D721Med (cell line): ENCODE measurements at regions not wholly inside any gene's neighbourhood (a gene's known extent, or its start where the extent isn't known, plus 50 kb on each side); places are given as distances from the start of the nearest gene placed in this dataset.

Experiments used
- DNase-seq: peaks from one replicate; pipeline ENCODE4 v3.0.0; 2011; ENCODE audit warnings: low spot score; ENCODE audit not compliant: insufficient read length
- FAIRE-seq: peaks from 2 replicates; lab custom pipeline; 2011; peaks lifted over from hg19 to GRCh38; lab: Jason Lieb, UNC
- CTCF ChIP-seq: IDR thresholded peaks from 2 replicates; pipeline ENCODE4 v1.5.1; 2012; ENCODE audit warnings: mild to moderate bottlenecking, control low read depth; ENCODE audit not compliant: insufficient read depth; ENCODE audit errors: missing control alignments

DNA sequence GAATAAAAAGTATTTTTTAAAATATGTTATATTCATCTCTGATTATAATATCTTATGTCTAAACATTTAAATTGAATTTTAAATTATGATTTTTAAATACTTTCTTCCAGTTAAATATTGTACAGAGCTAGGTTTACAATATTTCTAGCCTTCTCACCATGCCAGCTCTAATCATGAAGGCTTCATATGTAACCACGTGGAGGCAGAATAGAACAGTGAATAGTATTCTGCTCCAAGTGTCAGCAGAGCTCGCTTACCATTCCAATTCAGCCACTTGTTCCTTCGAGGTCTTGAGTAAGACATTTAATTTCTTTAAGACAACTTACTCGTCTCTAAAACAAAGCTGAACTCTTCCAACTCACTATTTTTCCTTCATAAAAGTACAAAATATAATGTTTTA, 871.8 kb downstream of the SUCLG1 start:
- TF ChIP-seq CTCF, result peak; percentile 27
- FAIRE-seq (no peak), DNase-seq (no peak)

GRCh38 chr2:83585250-83585649, 873.8 kb downstream of the SUCLG1 start:
- FAIRE-seq (no peak), DNase-seq (no peak)
- no peak for TF ChIP-seq CTCF

- DNase-seq, result no peak
- TF ChIP-seq CTCF, result no peak
- no peak for FAIRE-seq
Observed at GRCh38 chr2:83584672-83585071, 874.4 kb downstream of the SUCLG1 start.

- FAIRE-seq (no peak), DNase-seq (no peak)
- TF ChIP-seq CTCF, result no peak
Observed at GRCh38 chr2:83582589-83582988, 876.5 kb downstream of the SUCLG1 start.

GRCh38 chr2:83579507-83579906, 879.6 kb downstream of the SUCLG1 start:
- FAIRE-seq, result no peak
- no peak for TF ChIP-seq CTCF
- DNase-seq, result no peak

- TF ChIP-seq CTCF, result no peak
- no peak for DNase-seq
Observed at GRCh38 chr2:83578405-83578804, 880.7 kb downstream of the SUCLG1 start.

DNA sequence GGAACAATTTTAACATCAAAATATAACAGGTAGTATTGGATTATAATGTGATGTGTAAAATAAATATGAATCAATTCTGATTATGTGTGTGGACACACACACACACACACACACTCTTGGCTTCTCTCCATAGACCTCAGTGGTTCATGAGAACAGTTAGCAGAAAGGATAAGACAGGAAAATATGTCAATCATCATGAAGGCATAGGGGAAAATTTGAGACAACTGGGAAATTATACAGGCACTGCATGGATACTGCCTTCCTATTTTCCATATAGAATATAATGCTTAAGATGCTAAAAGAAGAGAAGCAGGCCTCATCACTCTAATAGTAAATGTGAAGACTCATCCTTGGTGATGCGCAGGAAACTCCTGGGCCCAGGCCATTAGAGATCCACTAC, 884.5 kb downstream of the SUCLG1 start:
- DNase-seq, result no peak
- TF ChIP-seq CTCF, result no peak
- no peak for FAIRE-seq

More at GRCh38 chr2:83578405-83578804, 880.7 kb downstream of the SUCLG1 start:
- FAIRE-seq, result no peak
